ENCODE measurements at regions not wholly inside any gene's neighbourhood (a gene's known extent, or its start where the extent isn't known, plus 50 kb on each side); places are given as distances from the start of the nearest gene placed in this dataset.

DNA sequence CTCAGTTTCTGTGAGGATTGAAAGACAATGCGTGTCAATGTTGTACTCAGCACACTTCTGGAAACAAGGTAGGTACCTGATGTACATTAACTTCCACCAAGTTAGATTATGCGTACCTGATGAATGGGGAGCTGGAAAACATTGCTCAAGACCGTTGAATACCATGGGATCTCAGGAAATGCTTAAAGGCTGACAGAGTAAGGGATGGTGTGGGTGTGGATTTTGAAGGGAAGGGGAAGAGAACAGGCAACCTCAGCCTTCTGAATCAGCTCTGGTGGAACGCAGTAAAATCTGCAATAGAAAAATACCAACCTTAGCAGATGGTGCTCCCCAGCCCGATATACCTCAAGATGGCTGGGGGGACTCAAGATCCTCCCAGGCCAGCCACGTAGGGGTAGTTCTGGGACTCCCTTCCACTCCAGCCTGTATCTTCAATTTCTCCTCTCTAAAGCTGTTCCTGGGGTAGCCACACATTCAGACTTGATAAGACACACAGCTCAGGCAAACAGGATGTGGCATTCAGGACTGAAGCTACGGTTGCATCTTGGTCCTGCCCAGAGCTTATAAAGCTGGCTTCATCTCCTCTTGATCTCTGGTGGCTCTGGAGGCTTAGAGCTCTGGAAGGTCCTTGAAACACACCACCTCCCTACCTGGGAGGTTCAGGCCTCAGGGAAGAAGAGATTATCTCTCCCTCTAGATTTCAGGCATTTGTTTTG, 111.8 kb downstream of the CTNND1 start:
- Histone ChIP-seq H3K14ac (ENCODE audit: insufficient read depth, low read length) (no peak overlapping the region), H3K9ac (ENCODE audit: extremely low read depth, insufficient read length, low read length) (no peak overlapping the region), H3K27ac (ENCODE audit: insufficient read length, low read depth, low read length) (no peak overlapping the region), H4K8ac (replicated peaks; ENCODE audit: insufficient read length, low read depth, low read length) (no peak overlapping the region), H4K20me1 (ENCODE audit: control insufficient read depth, insufficient read depth, insufficient read length) (no peaks in the 10 kb centered on the region), H3T11ph (ENCODE audit: low read length) (no peak overlapping the region), H2BK5ac (ENCODE audit: insufficient read length, low read length) (no peak overlapping the region), H3K23me2 (ENCODE audit: insufficient read length, low read depth, low read length, poor library complexity, severe bottlenecking) (no peaks in the 10 kb centered on the region), H3K56ac (ENCODE audit: insufficient read length, low read depth, low read length) (no peak overlapping the region), H4K5ac (ENCODE audit: insufficient read length, low read depth, low read length) (no peak overlapping the region), H4K91ac (ENCODE audit: insufficient read length, low read depth, low read length) (no peak overlapping the region), H3K23ac (ENCODE audit: insufficient read length, low read depth, low read length) (no peak overlapping the region), H2BK12ac (ENCODE audit: insufficient read length, low read depth, low read length) (no peak overlapping the region), H2AK5ac (ENCODE audit: insufficient read length, low read length) (no peak overlapping the region), H2AFZ (ENCODE audit: low read length) (no peak overlapping the region), H2BK120ac (ENCODE audit: low read depth, low read length, poor library complexity, severe bottlenecking) (no peak overlapping the region), H2BK15ac (ENCODE audit: low read depth, low read length) (no peak overlapping the region), H3K79me2 (ENCODE audit: insufficient read depth, low read length) (no peaks in the 10 kb centered on the region), H3K4me2 (ENCODE audit: insufficient read depth, insufficient read length, low read length) (no peak overlapping the region), H3K27me3 (ENCODE audit: insufficient read depth, low read length) (no peaks in the 10 kb centered on the region), H3K4me1 (ENCODE audit: insufficient read depth, low read length) (peaks cover 5% of the 10 kb centered on the region; the same call in 1 of the 2 replicates), H3K79me1 (ENCODE audit: insufficient read depth, low read depth, low read length, poor library complexity, severe bottlenecking) (no peaks in the 10 kb centered on the region), H3K18ac (ENCODE audit: insufficient read length, low read depth, low read length) (no peak overlapping the region), H3K9me3 (ENCODE audit: control insufficient read depth, low read depth, low read length) (no peaks in the 10 kb centered on the region), H3K4ac (ENCODE audit: low read depth, low read length) (no peak overlapping the region), H2BK20ac (ENCODE audit: low read depth, low read length, poor library complexity, severe bottlenecking) (no peak overlapping the region)
- no CpG with 5 or more reads among the region's 7 CpGs for WGBS (ENCODE audit: extremely low coverage, insufficient read length, low lambda C conversion rate)
- Mint-ChIP-seq H3K27ac (no peak overlapping the region), H3K9me3 (no peaks in the 10 kb centered on the region; a peak in 1 of 5 replicates), H3K27me3 (ENCODE audit: low read depth) (peaks cover 2% of the 10 kb centered on the region; the same call in 1 of the 2 replicates), H3K4me3 (no peak overlapping the region), H3K36me3 (ENCODE audit: insufficient read depth in 1 of 3, low read depth in 3 of 3) (peaks cover 0 to 3% (median 0%) of the 10 kb centered on the region in 3 experiments; a peak in 1 of 7 replicates), H3K4me1 (peaks cover 23 to 25% of the 10 kb centered on the region in 2 experiments)
- no peak for TF ChIP-seq CTCF (conservative IDR thresholded peaks at IDR 0.05)
- no peak for DNase-seq

Data from H9 (cell line).